GM12875 (cell line): ENCODE measurements at regions not wholly inside any gene's neighbourhood (a gene's known extent, or its start where the extent isn't known, plus 50 kb on each side); places are given as distances from the start of the nearest gene placed in this dataset.

Experiments used
- H3K4me3 ChIP-seq: one replicate; pipeline ENCODE4 v1.5.1; 2011; ENCODE audit warnings: low read depth, low read length, control low read depth
- CTCF ChIP-seq: IDR thresholded peaks from 2 replicates; pipeline ENCODE4 v1.5.1; 2011; ENCODE audit warnings: low read depth, mild to moderate bottlenecking, control low read depth, inconsistent platforms, low read length, moderate library complexity, borderline replicate concordance; ENCODE audit not compliant: insufficient read depth

DNA sequence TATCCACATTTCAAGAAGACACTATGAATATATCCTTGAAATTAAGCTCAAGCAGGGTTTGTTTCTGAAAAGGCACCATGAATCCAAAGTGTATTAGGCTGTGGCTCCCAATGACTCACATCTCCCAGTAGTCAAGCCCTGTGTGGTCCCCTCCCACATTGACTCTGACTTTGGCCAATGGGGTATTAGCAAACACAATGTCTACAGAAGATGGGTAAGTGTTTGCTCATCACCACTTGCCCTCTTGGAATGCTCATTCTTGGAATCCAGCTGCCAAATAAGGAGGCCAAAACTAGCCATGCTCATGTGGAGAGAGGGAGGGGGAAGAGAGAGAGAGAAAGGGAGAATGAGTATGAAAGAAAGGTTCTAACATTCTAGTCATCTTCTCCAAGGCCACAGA lies 490.0 kb downstream of the TXNL1 start:
- H3K4me3 ChIP-seq = no peak overlapping the region
- no peak for TF ChIP-seq CTCF

- no peak overlapping the region for H3K4me3 ChIP-seq
- no peak for TF ChIP-seq CTCF
Measured at GRCh38 chr18:56146565-56146964, 491.8 kb downstream of the TXNL1 start.

DNA sequence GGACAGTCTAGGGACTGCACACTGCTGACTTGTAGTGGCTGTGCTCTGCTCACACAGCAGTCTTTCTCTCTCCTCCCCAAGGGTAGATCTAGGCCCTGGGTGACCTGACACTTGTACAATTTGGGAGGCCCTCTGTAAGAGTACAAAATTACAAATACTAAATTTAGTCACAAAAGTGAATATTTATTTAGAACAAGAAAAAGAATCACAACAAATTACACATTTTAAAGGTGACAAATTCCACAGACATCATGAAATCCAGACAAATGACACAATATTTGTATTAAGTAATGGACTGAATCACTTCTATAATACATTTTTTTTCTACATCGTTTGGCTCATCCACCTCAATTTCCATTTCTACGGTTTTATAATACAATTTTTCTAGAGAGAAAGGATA lies 496.4 kb downstream of the TXNL1 start:
- no peak overlapping the region for H3K4me3 ChIP-seq
- no peak for TF ChIP-seq CTCF

DNA sequence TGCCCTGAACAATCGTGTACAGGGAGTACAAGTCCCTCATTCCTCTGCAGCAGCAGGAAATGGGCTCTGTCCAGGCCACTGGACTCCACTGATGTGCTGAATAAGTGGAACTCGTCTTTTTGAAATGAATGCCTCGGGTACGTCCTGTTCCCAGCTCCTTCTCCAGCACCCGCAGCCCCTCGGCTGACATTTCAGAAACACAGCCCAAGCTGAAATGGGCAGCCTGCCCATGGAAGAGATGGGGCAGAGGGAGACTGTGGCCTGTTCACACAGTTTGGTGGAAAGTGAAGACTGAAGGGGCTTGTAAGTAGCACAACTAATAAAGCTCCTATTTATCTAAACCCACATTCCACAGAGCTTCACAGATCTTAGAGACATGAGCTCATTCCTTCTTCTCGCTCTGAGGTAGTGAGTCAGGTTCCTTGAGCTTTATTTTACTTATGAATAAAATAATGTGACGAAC lies 498.6 kb downstream of the TXNL1 start:
- TF ChIP-seq CTCF = no peak
- H3K4me3 ChIP-seq = no peak overlapping the region

GRCh38 chr18:56139372-56139771 lies 499.0 kb downstream of the TXNL1 start:
- TF ChIP-seq CTCF = no peak
- no peak overlapping the region for H3K4me3 ChIP-seq

DNA sequence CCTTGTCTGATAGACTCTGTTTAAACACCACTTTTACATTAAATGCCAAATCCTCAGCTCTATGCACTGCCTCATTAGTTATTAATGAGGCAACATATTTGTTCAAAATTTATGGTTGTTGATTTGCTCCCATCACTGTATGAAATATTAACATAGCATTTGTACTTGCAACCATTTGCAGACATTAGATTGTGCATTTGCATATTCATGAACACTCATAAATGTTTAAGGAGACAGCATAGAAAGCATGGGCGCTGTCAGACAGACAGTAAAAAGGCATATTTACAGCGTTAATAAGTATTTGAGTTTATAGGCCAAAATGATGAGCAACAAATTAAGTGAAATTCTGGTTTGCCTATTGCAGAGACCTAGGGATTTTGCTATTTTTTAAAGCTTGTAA lies 502.3 kb downstream of the TXNL1 start:
- no peak overlapping the region for H3K4me3 ChIP-seq
- no peak for TF ChIP-seq CTCF

DNA sequence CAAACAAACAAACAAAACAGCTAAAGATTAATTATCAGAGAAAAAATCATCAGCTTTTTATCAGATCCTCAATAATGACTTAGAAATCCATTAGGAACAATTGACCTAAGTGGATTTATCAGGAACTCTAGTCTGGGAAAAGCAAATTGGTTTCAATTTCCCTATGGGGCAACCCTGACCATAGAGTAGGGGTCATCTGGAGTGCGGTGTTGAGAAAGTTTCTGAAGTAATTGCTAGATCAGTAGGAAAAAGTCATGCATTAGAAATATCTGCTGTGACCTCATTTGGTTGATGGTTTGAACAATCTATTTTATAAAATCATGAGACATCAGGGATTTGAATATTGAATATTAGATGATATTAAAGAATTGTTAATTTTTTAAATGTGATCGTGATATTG lies 507.9 kb downstream of the TXNL1 start:
- no peak overlapping the region for H3K4me3 ChIP-seq
- TF ChIP-seq CTCF = no peak
